Panc1 (cell line): ENCODE measurements at regions not wholly inside any gene's neighbourhood (a gene's known extent, or its start where the extent isn't known, plus 50 kb on each side); places are given as distances from the start of the nearest gene placed in this dataset.

Source experiments
- ATAC-seq: fragments of 200-7000 bp; cut with Tn5 transposase; 2 replicates; pipeline ENCODE4 v1.9.1; 2020; ENCODE audit warnings: mild to moderate bottlenecking, moderate library complexity
- BruUV-seq: library from RNA; stranded (reverse); fragments of 400-500 nt; replicated peaks from 2 replicates; lab custom pipeline; 2021; lab: Mats Ljungman, UMichigan
- CTCF ChIA-PET: fragments of 300-600 bp; sonication (Branson Sonifier 250); formaldehyde crosslinking; loops from one replicate; lab custom pipeline; 2022; ENCODE audit warnings: antibody characterized with exemption; lab: Charles Lee
- POLR2A ChIA-PET: fragments of 300-600 bp; sonication (Branson Sonifier 250); formaldehyde crosslinking; loops from one replicate; lab custom pipeline; 2022; ENCODE audit warnings: antibody characterized with exemption; lab: Charles Lee
- DNase-seq: peaks from one replicate; pipeline ENCODE4 v3.0.0-alpha.2; 2010; ENCODE audit warnings: low read depth, low spot score
- H3K27ac ChIP-seq: 2 replicates; pipeline ENCODE4 v1.5.1; 2011; ENCODE audit warnings: mild to moderate bottlenecking, low read length, inconsistent platforms
- H3K27me3 ChIP-seq: fragments of 200-500 bp; sonication (Bioruptor generic); 2 replicates; pipeline ENCODE4 v1.6.0; 2014; ENCODE audit warnings: low read length, inconsistent platforms; ENCODE audit not compliant: control insufficient read depth, insufficient read depth
- H3K36me3 ChIP-seq: fragments of 200-500 bp; sonication (Bioruptor generic); 2 replicates; pipeline ENCODE4 v1.5.1; 2014; ENCODE audit warnings: inconsistent platforms, mild to moderate bottlenecking, low read length, moderate library complexity; ENCODE audit not compliant: control insufficient read depth, insufficient read depth
- H3K4me1 ChIP-seq: 2 replicates; pipeline ENCODE4 v1.5.1; 2011; ENCODE audit warnings: inconsistent platforms, mild to moderate bottlenecking, low read length, moderate library complexity; ENCODE audit not compliant: control insufficient read depth, insufficient read depth
- H3K4me3 ChIP-seq, 2 experiments: 2 replicates each; pipeline ENCODE4 v1.5.1; 2011 to 2012; ENCODE audit warnings: low read depth in 2 of 2, low read length in 2 of 2, mild to moderate bottlenecking in 2 of 2, inconsistent platforms in 1 of 2, moderate library complexity in 1 of 2
- H3K9me3 ChIP-seq: fragments of 200-500 bp; sonication (Bioruptor generic); 2 replicates; pipeline ENCODE4 v1.5.1; 2014; ENCODE audit warnings: low read depth, mild to moderate bottlenecking, inconsistent platforms, low read length, moderate library complexity; ENCODE audit not compliant: control insufficient read depth, insufficient read depth
- CTCF ChIP-seq: fragments of 450-650 bp; IDR thresholded peaks from 2 replicates; pipeline ENCODE4 v1.5.1; 2017; ENCODE audit warnings: mild to moderate bottlenecking
- POLR2AphosphoS5 ChIP-seq: IDR thresholded peaks from 2 replicates; pipeline ENCODE4 v1.6.1; 2012; ENCODE audit warnings: mild to moderate bottlenecking, low read depth, low read length, moderate library complexity
- REST ChIP-seq, 2 experiments: IDR thresholded peaks; 2 replicates each; pipeline ENCODE4 v1.6.1; 2011 to 2012; ENCODE audit warnings: low read depth in 2 of 2, control low read depth in 1 of 2, low read length in 1 of 2, mild to moderate bottlenecking in 1 of 2, moderate library complexity in 1 of 2; ENCODE audit not compliant: insufficient read depth in 1 of 2
- SIN3A ChIP-seq: IDR thresholded peaks from 2 replicates; pipeline ENCODE4 v1.6.1; 2012; ENCODE audit warnings: low read depth, mild to moderate bottlenecking, low read length, moderate library complexity, borderline replicate concordance; ENCODE audit not compliant: insufficient read depth
- TCF7L2 ChIP-seq: IDR thresholded peaks from 2 replicates; pipeline ENCODE4 v1.6.1; 2011; ENCODE audit warnings: mild to moderate bottlenecking, low read depth, low read length, inconsistent platforms
- in situ Hi-C: cut with HindIII; loops from 2 replicates; pipeline ENCODE4 v1.10.0; 2016; ENCODE audit warnings: low sequenced_read_pairs, low pct_unique_long_range_greater_than_20kb
- intact Hi-C: fragments of 100-400 bp; cut with micrococcal nuclease; formaldehyde crosslinking; loops from one replicate; pipeline ENCODE4 v1.10.0; 2022; ENCODE audit not compliant: unreplicated experiment

- TF ChIP-seq SIN3A, result no peak
- ChIA-PET POLR2A (no interaction called here), CTCF (interaction anchor here (0.6 kb wide), 1 partner anchor 191 kb away, joined by 5 read pairs; no protein-coding TSS in a partner anchor)
- ATAC-seq (no peak), DNase-seq (no peak)
- no TSS peak for BruUV-seq
- Histone ChIP-seq H3K27me3 (no peaks in the 10 kb centered on the region), H3K27ac (no peak overlapping the region), H3K9me3 (no peaks in the 10 kb centered on the region), H3K4me1 (no peaks in the 10 kb centered on the region), H3K36me3 (no peaks in the 10 kb centered on the region), H3K4me3 (no peak overlapping the region)
- intact Hi-C loops (no loop called here), in situ Hi-C loops (no loop called here)
Measured at GRCh38 chr2:16125614-16126516, 185.5 kb downstream of the MYCN start.

- Histone ChIP-seq H3K27ac (no peak overlapping the region), H3K4me3 (no peak overlapping the region), H3K27me3 (no peaks in the 10 kb centered on the region), H3K4me1 (no peaks in the 10 kb centered on the region), H3K36me3 (no peaks in the 10 kb centered on the region), H3K9me3 (no peaks in the 10 kb centered on the region)
- in situ Hi-C loops (no loop called here), intact Hi-C loops (no loop called here)
- DNase-seq (no peak), ATAC-seq (no peak)
- TF ChIP-seq REST (IDR thresholded peaks at IDR 0.05; ENCODE audit: insufficient read depth in 1 of 2, low read depth in 2 of 2, low read length in 1 of 2) (no peak), CTCF (no peak), POLR2AphosphoS5 (no peak), TCF7L2 (no peak), SIN3A (no peak)
- ChIA-PET CTCF (no interaction called here), POLR2A (no interaction called here)
- BruUV-seq, result no TSS peak
Measured at GRCh38 chr2:16124881-16125613, 184.7 kb downstream of the MYCN start.
